Fibroblast of lung (primary cell): ENCODE measurements at regions not wholly inside any gene's neighbourhood (a gene's known extent, or its start where the extent isn't known, plus 50 kb on each side); places are given as distances from the start of the nearest gene placed in this dataset.

ENCODE experiments used
- DNase-seq, 2 donors: peaks; one replicate each; pipeline versions ENCODE4 v3.0.0 to v3.0.0-alpha.2; 2010; ENCODE audit warnings: low read depth in 2 of 2
- H2AFZ ChIP-seq: 2 replicates; pipeline ENCODE4 v1.5.1; 2012; ENCODE audit warnings: low read length, control low read depth, inconsistent platforms
- H3K27ac ChIP-seq: 2 replicates; pipeline ENCODE4 v1.5.1; 2011; ENCODE audit warnings: low read length, control low read depth; ENCODE audit not compliant: insufficient read depth
- H3K27me3 ChIP-seq: 2 replicates; pipeline ENCODE4 v1.5.1; 2011; ENCODE audit warnings: mild to moderate bottlenecking, low read length; ENCODE audit not compliant: control insufficient read depth, insufficient read depth
- H3K36me3 ChIP-seq: 2 replicates; pipeline ENCODE4 v1.5.1; 2011; ENCODE audit warnings: low read length; ENCODE audit not compliant: control insufficient read depth, insufficient read depth
- H3K4me1 ChIP-seq: 2 replicates; pipeline ENCODE4 v1.5.1; 2011; ENCODE audit warnings: low read length; ENCODE audit not compliant: control insufficient read depth, insufficient read depth; ENCODE audit errors: extremely low read depth
- H3K4me2 ChIP-seq: 2 replicates; pipeline ENCODE4 v1.5.1; 2011; ENCODE audit warnings: low read length, control low read depth; ENCODE audit not compliant: insufficient read depth; ENCODE audit errors: extremely low read depth
- H3K4me3 ChIP-seq, 4 experiments: fragments of 200-600 bp in 1 of 4; sonication (generic) in 1 of 4; replicated peaks in 1 of 4; 2 replicates each; pipeline ENCODE4 v1.5.1; 2011 to 2016; ENCODE audit warnings: low read length in 4 of 4, low read depth in 3 of 4, mild to moderate bottlenecking in 3 of 4, control low read depth in 2 of 4, inconsistent platforms in 1 of 4, mixed read lengths in 1 of 4; ENCODE audit not compliant: insufficient read depth in 1 of 4; ENCODE audit errors: control extremely low read depth in 1 of 4
- H3K79me2 ChIP-seq: 2 replicates; pipeline ENCODE4 v1.5.1; 2012; ENCODE audit warnings: mild to moderate bottlenecking, low read length, inconsistent platforms; ENCODE audit not compliant: control insufficient read depth, insufficient read depth
- H3K9ac ChIP-seq: 2 replicates; pipeline ENCODE4 v1.5.1; 2011; ENCODE audit warnings: mild to moderate bottlenecking, low read length, control low read depth; ENCODE audit not compliant: insufficient read depth
- H3K9me3 ChIP-seq: 2 replicates; pipeline ENCODE4 v1.5.1; 2012; ENCODE audit warnings: low read depth, low read length; ENCODE audit not compliant: control insufficient read depth, insufficient read depth
- H4K20me1 ChIP-seq: 2 replicates; pipeline ENCODE4 v1.5.1; 2011; ENCODE audit warnings: low read length; ENCODE audit not compliant: control insufficient read depth, insufficient read depth; ENCODE audit errors: extremely low read depth
- CTCF ChIP-seq, 2 donors: IDR thresholded peaks in 1 of 2; conservative IDR thresholded peaks in 1 of 2; 1 replicate in 1 of 2; 2 replicates in 1 of 2; pipeline ENCODE4 v1.5.1; 2011 to 2012; ENCODE audit warnings: low read length in 2 of 2, control low read depth in 1 of 2, inconsistent platforms in 1 of 2, low read depth in 1 of 2, mild to moderate bottlenecking in 1 of 2
- EZH2 ChIP-seq: IDR thresholded peaks from 2 replicates; pipeline ENCODE4 v1.5.1; 2012; ENCODE audit warnings: low read length, control low read depth, mild to moderate bottlenecking; ENCODE audit errors: missing control alignments

- Histone ChIP-seq H3K36me3 (no peaks in the 10 kb centered on the region), H3K4me3 (no peak overlapping the region), H3K27me3 (no peaks in the 10 kb centered on the region), H3K27ac (no peak overlapping the region), H4K20me1 (no peaks in the 10 kb centered on the region), H3K4me1 (no peaks in the 10 kb centered on the region), H2AFZ (no peak overlapping the region), H3K79me2 (no peaks in the 10 kb centered on the region), H3K9me3 (no peaks in the 10 kb centered on the region), H3K9ac (no peak overlapping the region), H3K4me2 (no peak overlapping the region)
- TF ChIP-seq EZH2 (no peak), CTCF (conservative IDR thresholded peaks at IDR 0.05 in 1 of 2, IDR thresholded peaks at IDR 0.05 in 1 of 2; ENCODE audit: low read depth in 1 of 2, low read length in 2 of 2) (no peak)
- DNase-seq, result no peak
These were observed 54.7 kb downstream of the GLUD2 start for GRCh38 chrX:121102101-121102500.

GRCh38 chrX:121103381-121103780, 56.0 kb downstream of the GLUD2 start:
- peak in 1 of 2 donors; percentile 1 for DNase-seq
- H2AFZ ChIP-seq, result no peak overlapping the region

GRCh38 chrX:121106484-121107235, 59.2 kb downstream of the GLUD2 start:
- Histone ChIP-seq H4K20me1 (no peaks in the 10 kb centered on the region), H2AFZ (no peak overlapping the region), H3K36me3 (no peaks in the 10 kb centered on the region), H3K4me1 (no peaks in the 10 kb centered on the region), H3K79me2 (no peaks in the 10 kb centered on the region), H3K27me3 (no peaks in the 10 kb centered on the region), H3K27ac (no peak overlapping the region), H3K9ac (no peak overlapping the region), H3K4me3 (no peak overlapping the region), H3K9me3 (no peaks in the 10 kb centered on the region), H3K4me2 (no peak overlapping the region)
- DNase-seq, result no peak
- TF ChIP-seq CTCF (conservative IDR thresholded peaks at IDR 0.05 in 1 of 2, IDR thresholded peaks at IDR 0.05 in 1 of 2; ENCODE audit: low read depth in 1 of 2, low read length in 2 of 2) (no peak), EZH2 (no peak)

More at GRCh38 chrX:121103381-121103780, 56.0 kb downstream of the GLUD2 start:
- no peaks in the 10 kb centered on the region for H4K20me1 ChIP-seq
- H3K79me2 ChIP-seq, result no peaks in the 10 kb centered on the region
- no peak overlapping the region for H3K9ac ChIP-seq
- no peak for TF ChIP-seq CTCF (conservative IDR thresholded peaks at IDR 0.05 in 1 of 2, IDR thresholded peaks at IDR 0.05 in 1 of 2; ENCODE audit: low read depth in 1 of 2, low read length in 2 of 2)
- H3K27me3 ChIP-seq, result no peaks in the 10 kb centered on the region
- H3K9me3 ChIP-seq, result no peaks in the 10 kb centered on the region
- H3K4me2 ChIP-seq, result no peak overlapping the region
- no peak overlapping the region for H3K27ac ChIP-seq
- H3K4me3 ChIP-seq, result no peak overlapping the region
- no peaks in the 10 kb centered on the region for H3K36me3 ChIP-seq
- H3K4me1 ChIP-seq, result no peaks in the 10 kb centered on the region
